Bronchial epithelial cell (primary cell): ENCODE measurements at regions not wholly inside any gene's neighbourhood (a gene's known extent, or its start where the extent isn't known, plus 50 kb on each side); places are given as distances from the start of the nearest gene placed in this dataset.

Source experiments
- DNase-seq: peaks from one replicate; pipeline ENCODE4 v3.0.0-alpha.2; 2010; ENCODE audit warnings: low read depth
- FAIRE-seq: peaks from 2 replicates; lab custom pipeline; 2011; peaks lifted over from hg19 to GRCh38; lab: Jason Lieb, UNC
- H3K27me3 ChIP-seq: 2 replicates; pipeline ENCODE4 v1.5.1; 2011; ENCODE audit warnings: low read length; ENCODE audit not compliant: control insufficient read depth, insufficient read depth
- H3K36me3 ChIP-seq: 2 replicates; pipeline ENCODE4 v1.5.1; 2011; ENCODE audit warnings: low read length; ENCODE audit not compliant: control insufficient read depth, insufficient read depth
- H3K4me3 ChIP-seq: 2 replicates; pipeline ENCODE4 v1.5.1; 2011; ENCODE audit warnings: mild to moderate bottlenecking, low read depth, low read length, control low read depth
- CTCF ChIP-seq: IDR thresholded peaks from 2 replicates; pipeline ENCODE4 v1.5.1; 2011; ENCODE audit warnings: mild to moderate bottlenecking, moderate library complexity, low read length, control low read depth, inconsistent platforms; ENCODE audit not compliant: insufficient read depth, severe bottlenecking

GRCh38 chr14:99079061-99079727, 192.8 kb downstream of the BCL11B start:
- no peak for FAIRE-seq
- Histone ChIP-seq H3K27me3 (peaks cover 3% of the 10 kb centered on the region), H3K36me3 (no peaks in the 10 kb centered on the region), H3K4me3 (no peak overlapping the region)
- DNase-seq = no peak
- no peak for TF ChIP-seq CTCF

GRCh38 chr14:99080306-99080705, 191.7 kb downstream of the BCL11B start:
- no peak for DNase-seq
- Histone ChIP-seq H3K36me3 (no peaks in the 10 kb centered on the region), H3K27me3 (peaks cover 3% of the 10 kb centered on the region), H3K4me3 (no peak overlapping the region)
- FAIRE-seq = no peak
- TF ChIP-seq CTCF = no peak

- Histone ChIP-seq H3K36me3 (no peaks in the 10 kb centered on the region), H3K4me3 (no peak overlapping the region), H3K27me3 (peaks cover 3% of the 10 kb centered on the region)
- DNase-seq (no peak), FAIRE-seq (no peak)
- no peak for TF ChIP-seq CTCF
Observed at GRCh38 chr14:99081156-99081765, 190.7 kb downstream of the BCL11B start.

GRCh38 chr14:99081880-99082279, 190.1 kb downstream of the BCL11B start:
- peaks cover under 1% of the 10 kb centered on the region for H3K27me3 ChIP-seq
- no peaks in the 10 kb centered on the region for H3K36me3 ChIP-seq
- H3K4me3 ChIP-seq = no peak overlapping the region
- DNase-seq = no peak
- no peak for FAIRE-seq
- TF ChIP-seq CTCF = no peak

- no peak for FAIRE-seq
- H3K27me3 ChIP-seq = no peaks in the 10 kb centered on the region
- H3K36me3 ChIP-seq = no peaks in the 10 kb centered on the region
Observed at GRCh38 chr14:99093532-99094517, 178.2 kb downstream of the BCL11B start.

More at GRCh38 chr14:99093532-99094517, 178.2 kb downstream of the BCL11B start:
- no peak for DNase-seq
- H3K4me3 ChIP-seq = no peak overlapping the region
- TF ChIP-seq CTCF = no peak
